Lower leg skin (tissue), 3 donors: ENCODE measurements at regions not wholly inside any gene's neighbourhood (a gene's known extent, or its start where the extent isn't known, plus 50 kb on each side); places are given as distances from the start of the nearest gene placed in this dataset.

ENCODE experiments used
- POLR2A ChIP-seq, 2 donors: fragments of 450-650 bp; IDR thresholded peaks; one replicate each; pipeline ENCODE4 v1.6.1; 2016 to 2017; ENCODE audit warnings: antibody characterized with exemption in 2 of 2, mild to moderate bottlenecking in 1 of 2, moderate library complexity in 1 of 2
- TF ChIP-seq, protein P1 (sequence below), 3 donors: fragments of 450-650 bp; IDR thresholded peaks; one replicate each; pipeline ENCODE4 v1.5.1; 2016; ENCODE audit warnings: antibody characterized with exemption in 3 of 3, mild to moderate bottlenecking in 3 of 3, moderate library complexity in 2 of 3

DNA sequence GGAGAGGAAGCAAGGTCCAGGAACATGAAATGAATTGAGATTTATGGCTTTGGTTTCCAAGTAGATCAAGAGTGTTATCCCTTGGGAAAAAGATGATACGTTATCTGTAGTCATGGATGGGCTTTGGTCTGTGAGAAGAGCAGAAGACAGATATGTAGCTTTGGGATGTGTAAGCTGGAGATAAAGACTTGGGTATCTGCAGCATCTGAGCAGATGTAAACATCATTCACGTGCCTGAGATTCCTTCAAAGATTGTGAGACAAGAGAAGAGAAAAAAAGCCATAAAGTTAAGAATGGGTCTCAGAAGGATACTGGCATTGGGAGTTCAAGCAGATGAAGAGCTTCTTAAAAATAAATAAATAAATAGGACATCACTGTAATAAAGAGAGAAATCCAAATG, 217.8 kb downstream of the PTPRC start:
- TF ChIP-seq, protein P1, sequence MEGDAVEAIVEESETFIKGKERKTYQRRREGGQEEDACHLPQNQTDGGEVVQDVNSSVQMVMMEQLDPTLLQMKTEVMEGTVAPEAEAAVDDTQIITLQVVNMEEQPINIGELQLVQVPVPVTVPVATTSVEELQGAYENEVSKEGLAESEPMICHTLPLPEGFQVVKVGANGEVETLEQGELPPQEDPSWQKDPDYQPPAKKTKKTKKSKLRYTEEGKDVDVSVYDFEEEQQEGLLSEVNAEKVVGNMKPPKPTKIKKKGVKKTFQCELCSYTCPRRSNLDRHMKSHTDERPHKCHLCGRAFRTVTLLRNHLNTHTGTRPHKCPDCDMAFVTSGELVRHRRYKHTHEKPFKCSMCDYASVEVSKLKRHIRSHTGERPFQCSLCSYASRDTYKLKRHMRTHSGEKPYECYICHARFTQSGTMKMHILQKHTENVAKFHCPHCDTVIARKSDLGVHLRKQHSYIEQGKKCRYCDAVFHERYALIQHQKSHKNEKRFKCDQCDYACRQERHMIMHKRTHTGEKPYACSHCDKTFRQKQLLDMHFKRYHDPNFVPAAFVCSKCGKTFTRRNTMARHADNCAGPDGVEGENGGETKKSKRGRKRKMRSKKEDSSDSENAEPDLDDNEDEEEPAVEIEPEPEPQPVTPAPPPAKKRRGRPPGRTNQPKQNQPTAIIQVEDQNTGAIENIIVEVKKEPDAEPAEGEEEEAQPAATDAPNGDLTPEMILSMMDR (IDR thresholded peaks at IDR 0.05): no peak
- no peak for TF ChIP-seq POLR2A (IDR thresholded peaks at IDR 0.05)
